ENCODE measurements at regions not wholly inside any gene's neighbourhood (a gene's known extent, or its start where the extent isn't known, plus 50 kb on each side); places are given as distances from the start of the nearest gene placed in this dataset.

- H3K27ac ChIP-seq, result no peak overlapping the region
- no peak overlapping the region for H3K4me3 ChIP-seq
- DNase-seq, result no peak
- intact Hi-C loops (cut with DNase I), result no loop called here
- no peaks in the 10 kb centered on the region for H3K4me1 ChIP-seq
- no peaks in the 10 kb centered on the region for H3K36me3 ChIP-seq
- H3K9me3 ChIP-seq, result no peaks in the 10 kb centered on the region
- H3K27me3 ChIP-seq, result no peaks in the 10 kb centered on the region
- no peak for TF ChIP-seq CTCF (IDR thresholded peaks at IDR 0.05)
- TF ChIP-seq POLR2A (IDR thresholded peaks at IDR 0.05), result no peak
These were observed 367.2 kb downstream of the FIGN start for GRCh38 chr2:163368655-163369054.

GRCh38 chr2:163367825-163368582 is 367.8 kb downstream of the FIGN start:
- Histone ChIP-seq H3K4me1 (no peaks in the 10 kb centered on the region), H3K4me3 (no peak overlapping the region), H3K27me3 (no peaks in the 10 kb centered on the region), H3K9me3 (no peaks in the 10 kb centered on the region), H3K27ac (no peak overlapping the region), H3K36me3 (no peaks in the 10 kb centered on the region)
- TF ChIP-seq CTCF (IDR thresholded peaks at IDR 0.05), result no peak
- no peak for TF ChIP-seq POLR2A (IDR thresholded peaks at IDR 0.05)
- 79 to 88% methylated on average over 4 of the region's 4 CpGs for WGBS, 2 donors
- no peak for DNase-seq
- intact Hi-C loops (cut with DNase I), result no loop called here

GRCh38 chr2:163364736-163365135 is 371.1 kb downstream of the FIGN start:
- no peak for TF ChIP-seq CTCF (IDR thresholded peaks at IDR 0.05)
- TF ChIP-seq POLR2A (IDR thresholded peaks at IDR 0.05), result no peak
- no peak for DNase-seq
- no peak overlapping the region for H3K4me3 ChIP-seq
- H3K9me3 ChIP-seq, result no peaks in the 10 kb centered on the region
- H3K36me3 ChIP-seq, result no peaks in the 10 kb centered on the region
- H3K4me1 ChIP-seq, result no peaks in the 10 kb centered on the region
- intact Hi-C loops (cut with DNase I), result no loop called here
- H3K27ac ChIP-seq, result no peak overlapping the region
- H3K27me3 ChIP-seq, result no peaks in the 10 kb centered on the region

GRCh38 chr2:163353551-163353950 is 382.3 kb downstream of the FIGN start:
- DNase-seq, result no peak
- no peak for TF ChIP-seq CTCF (IDR thresholded peaks at IDR 0.05)
- TF ChIP-seq POLR2A (IDR thresholded peaks at IDR 0.05), result no peak
- intact Hi-C loops (cut with DNase I), result no loop called here
- Histone ChIP-seq H3K27me3 (no peaks in the 10 kb centered on the region), H3K4me3 (no peak overlapping the region), H3K4me1 (peaks cover 0 to 3% (median 3%) of the 10 kb centered on the region in 3 donors), H3K27ac (no peak overlapping the region), H3K36me3 (no peaks in the 10 kb centered on the region), H3K9me3 (no peaks in the 10 kb centered on the region)
- WGBS, 2 donors, result 57 to 73% methylated on average over 1 of the region's 1 CpG

- H3K27ac ChIP-seq, result no peak overlapping the region
- DNase-seq, result no peak
- TF ChIP-seq POLR2A (IDR thresholded peaks at IDR 0.05), result no peak
- no peak for TF ChIP-seq CTCF (IDR thresholded peaks at IDR 0.05)
- no peaks in the 10 kb centered on the region for H3K27me3 ChIP-seq
- H3K4me1 ChIP-seq, result peaks cover 0 to 11% (median 7%) of the 10 kb centered on the region in 3 donors
- WGBS, 2 donors, result 88 to 94% methylated on average over 2 of the region's 2 CpGs
- intact Hi-C loops (cut with DNase I), result no loop called here
- H3K9me3 ChIP-seq, result no peaks in the 10 kb centered on the region
- H3K4me3 ChIP-seq, result no peak overlapping the region
- no peaks in the 10 kb centered on the region for H3K36me3 ChIP-seq
These were observed 383.8 kb downstream of the FIGN start for GRCh38 chr2:163351966-163352365.

All from esophagus squamous epithelium (tissue), 5 donors.